Activated B cell treated with CpG ODN at 0.5 μM for 24 hours (primary cell): ENCODE measurements at regions not wholly inside any gene's neighbourhood (a gene's known extent, or its start where the extent isn't known, plus 50 kb on each side); places are given as distances from the start of the nearest gene placed in this dataset.
"Not testable (repeated sequence)": the region's sequence is repeated elsewhere in the genome, so short reads cannot be mapped to it uniquely, and the experiment has no call there.

Experiments
- ATAC-seq: fragments of 200-7000 bp; cut with Tn5 transposase; one replicate; pipeline ENCODE4 v1.10.0; 2021; ENCODE audit warnings: low read depth, mild to moderate bottlenecking, moderate library complexity
- CTCF ChIA-PET: fragments of 350-600 bp; sonication (Branson Sonifier 250); formaldehyde crosslinking; loops from one replicate; lab custom pipeline; 2021; ENCODE audit warnings: antibody characterized with exemption; lab: Charles Lee
- POLR2A ChIA-PET: fragments of 350-600 bp; sonication (Branson Sonifier 250); formaldehyde crosslinking; loops from one replicate; lab custom pipeline; 2021; ENCODE audit warnings: antibody characterized with exemption; lab: Charles Lee
- DNase-seq: peaks from one replicate; pipeline ENCODE4 v3.0.0; 2022
- H3K27ac Mint-ChIP-seq: one replicate; pipeline ENCODE4 v1.8.0; 2020; ENCODE audit warnings: mixed read lengths
- H3K27me3 Mint-ChIP-seq: one replicate; pipeline ENCODE4 v1.8.0; 2021; ENCODE audit warnings: mixed read lengths
- H3K36me3 Mint-ChIP-seq: one replicate; pipeline ENCODE4 v1.8.0; 2021; ENCODE audit warnings: low read depth, mixed read lengths
- H3K4me1 Mint-ChIP-seq: one replicate; pipeline ENCODE4 v1.8.0; 2021; ENCODE audit warnings: mixed read lengths
- H3K4me3 Mint-ChIP-seq: one replicate; pipeline ENCODE4 v1.8.0; 2020; ENCODE audit warnings: mild to moderate bottlenecking, mixed read lengths
- H3K9me3 Mint-ChIP-seq: one replicate; pipeline ENCODE4 v1.8.0; 2020; ENCODE audit warnings: mixed read lengths
- intact Hi-C: fragments of 100-400 bp; cut with micrococcal nuclease; formaldehyde crosslinking; loops from one replicate; pipeline ENCODE4 v1.15.1; 2024

GRCh38 chr21:8377093-8377841 is 2144.1 kb upstream of the TPTE start:
- POLR2A ChIA-PET, intact Hi-C loops: not testable (repeated sequence)

GRCh38 chr21:8380419-8381079 is 2140.8 kb upstream of the TPTE start:
- CTCF ChIA-PET, DNase-seq, H3K27me3 Mint-ChIP-seq, POLR2A ChIA-PET, H3K4me3 Mint-ChIP-seq, H3K27ac Mint-ChIP-seq, H3K36me3 Mint-ChIP-seq, H3K9me3 Mint-ChIP-seq, H3K4me1 Mint-ChIP-seq, intact Hi-C loops: not testable (repeated sequence)
- peak; percentile 72 for ATAC-seq

More at GRCh38 chr21:8377093-8377841, 2144.1 kb upstream of the TPTE start:
- H3K9me3 Mint-ChIP-seq, DNase-seq, H3K4me1 Mint-ChIP-seq, CTCF ChIA-PET, H3K36me3 Mint-ChIP-seq, H3K4me3 Mint-ChIP-seq, H3K27ac Mint-ChIP-seq, H3K27me3 Mint-ChIP-seq: not testable (repeated sequence)
- peak; percentile 73 for ATAC-seq

GRCh38 chr21:8388169-8388939 is 2133.0 kb upstream of the TPTE start:
- DNase-seq, intact Hi-C loops, H3K36me3 Mint-ChIP-seq, H3K4me3 Mint-ChIP-seq, H3K27me3 Mint-ChIP-seq, H3K9me3 Mint-ChIP-seq, CTCF ChIA-PET, H3K27ac Mint-ChIP-seq, H3K4me1 Mint-ChIP-seq, POLR2A ChIA-PET: not testable (repeated sequence)
- ATAC-seq = peak; percentile 100

GRCh38 chr21:8388940-8389238 is 2132.5 kb upstream of the TPTE start:
- DNase-seq, H3K4me3 Mint-ChIP-seq, H3K4me1 Mint-ChIP-seq, POLR2A ChIA-PET, H3K36me3 Mint-ChIP-seq, CTCF ChIA-PET, H3K27ac Mint-ChIP-seq, H3K9me3 Mint-ChIP-seq, ATAC-seq, H3K27me3 Mint-ChIP-seq, intact Hi-C loops: not testable (repeated sequence)

- ATAC-seq, H3K4me1 Mint-ChIP-seq, intact Hi-C loops, H3K4me3 Mint-ChIP-seq, POLR2A ChIA-PET, H3K27ac Mint-ChIP-seq, H3K27me3 Mint-ChIP-seq, DNase-seq, H3K36me3 Mint-ChIP-seq, CTCF ChIA-PET, H3K9me3 Mint-ChIP-seq: not testable (repeated sequence)
Measured at GRCh38 chr21:8390550-8391171, 2130.7 kb upstream of the TPTE start.

GRCh38 chr21:8394380-8394779 is 2127.0 kb upstream of the TPTE start:
- ATAC-seq, H3K9me3 Mint-ChIP-seq, POLR2A ChIA-PET: not testable (repeated sequence)

GRCh38 chr21:8395992-8396391 is 2125.4 kb upstream of the TPTE start:
- CTCF ChIA-PET, intact Hi-C loops, H3K4me1 Mint-ChIP-seq, H3K9me3 Mint-ChIP-seq, H3K27ac Mint-ChIP-seq, H3K27me3 Mint-ChIP-seq, H3K36me3 Mint-ChIP-seq, ATAC-seq, POLR2A ChIA-PET, H3K4me3 Mint-ChIP-seq, DNase-seq: not testable (repeated sequence)

More at GRCh38 chr21:8394380-8394779, 2127.0 kb upstream of the TPTE start:
- H3K4me3 Mint-ChIP-seq, H3K27me3 Mint-ChIP-seq, H3K36me3 Mint-ChIP-seq, DNase-seq, CTCF ChIA-PET, H3K27ac Mint-ChIP-seq, intact Hi-C loops, H3K4me1 Mint-ChIP-seq: not testable (repeated sequence)

- H3K27me3 Mint-ChIP-seq, H3K9me3 Mint-ChIP-seq, CTCF ChIA-PET, POLR2A ChIA-PET, H3K4me3 Mint-ChIP-seq, H3K4me1 Mint-ChIP-seq, DNase-seq, H3K27ac Mint-ChIP-seq, H3K36me3 Mint-ChIP-seq, intact Hi-C loops: not testable (repeated sequence)
- peak; percentile 57 for ATAC-seq
Measured at GRCh38 chr21:8398870-8399437, 2122.4 kb upstream of the TPTE start.

GRCh38 chr21:8399866-8400265 is 2121.5 kb upstream of the TPTE start:
- H3K36me3 Mint-ChIP-seq, POLR2A ChIA-PET, H3K9me3 Mint-ChIP-seq, H3K4me3 Mint-ChIP-seq, H3K27ac Mint-ChIP-seq, DNase-seq, intact Hi-C loops, ATAC-seq, H3K4me1 Mint-ChIP-seq, H3K27me3 Mint-ChIP-seq, CTCF ChIA-PET: not testable (repeated sequence)

- ATAC-seq, CTCF ChIA-PET, intact Hi-C loops: not testable (repeated sequence)
Measured at GRCh38 chr21:8401799-8402198, 2119.6 kb upstream of the TPTE start.

GRCh38 chr21:8406331-8406730 is 2115.1 kb upstream of the TPTE start:
- intact Hi-C loops, H3K9me3 Mint-ChIP-seq, H3K27ac Mint-ChIP-seq, POLR2A ChIA-PET, H3K36me3 Mint-ChIP-seq, CTCF ChIA-PET, H3K4me3 Mint-ChIP-seq, DNase-seq, H3K27me3 Mint-ChIP-seq, ATAC-seq, H3K4me1 Mint-ChIP-seq: not testable (repeated sequence)

More at GRCh38 chr21:8401799-8402198, 2119.6 kb upstream of the TPTE start:
- DNase-seq, H3K36me3 Mint-ChIP-seq, H3K9me3 Mint-ChIP-seq, H3K27ac Mint-ChIP-seq, H3K4me1 Mint-ChIP-seq, POLR2A ChIA-PET, H3K4me3 Mint-ChIP-seq, H3K27me3 Mint-ChIP-seq: not testable (repeated sequence)
